ENCODE measurements at regions not wholly inside any gene's neighbourhood (a gene's known extent, or its start where the extent isn't known, plus 50 kb on each side); places are given as distances from the start of the nearest gene placed in this dataset.

- DNase-seq: no peak
Observed at GRCh38 chr11:111194860-111195568, 50.5 kb upstream of the POU2AF2 start.

- DNase-seq: no peak
Observed at GRCh38 chr11:111193924-111194490, 51.5 kb upstream of the POU2AF2 start.

GRCh38 chr11:111189466-111189865 lies 56.1 kb upstream of the POU2AF2 start:
- no peak for DNase-seq

- no peak for DNase-seq
Observed at GRCh38 chr11:111186308-111186915, 59.1 kb upstream of the POU2AF2 start.

- no peak for DNase-seq
Observed at GRCh38 chr11:111185266-111185665, 60.3 kb upstream of the POU2AF2 start.

DNA sequence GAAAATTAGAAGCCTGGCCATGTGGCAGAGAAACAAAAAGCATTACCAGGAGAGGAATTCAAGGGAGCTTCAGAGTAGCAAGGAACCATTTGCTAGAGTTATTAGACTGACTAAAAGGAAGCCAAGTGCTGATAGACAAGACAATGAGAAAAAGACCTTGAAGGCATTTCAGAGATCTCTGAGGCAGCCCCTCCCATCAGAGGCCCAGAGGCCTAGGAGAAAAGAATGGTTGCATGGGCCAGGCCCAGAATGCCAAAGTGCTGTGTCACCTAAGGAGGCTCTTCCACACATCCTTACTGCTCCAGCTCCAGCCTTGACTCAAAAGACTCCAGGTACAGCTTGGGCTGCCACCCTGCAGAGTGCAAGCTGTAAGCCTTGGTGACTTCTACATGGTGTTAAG lies 61.8 kb upstream of the POU2AF2 start:
- no peak for DNase-seq

- no peak for DNase-seq
Observed at GRCh38 chr11:111179184-111179910, 66.2 kb upstream of the POU2AF2 start.

GRCh38 chr11:111177037-111177871 lies 68.3 kb upstream of the POU2AF2 start:
- no peak for DNase-seq

DNA sequence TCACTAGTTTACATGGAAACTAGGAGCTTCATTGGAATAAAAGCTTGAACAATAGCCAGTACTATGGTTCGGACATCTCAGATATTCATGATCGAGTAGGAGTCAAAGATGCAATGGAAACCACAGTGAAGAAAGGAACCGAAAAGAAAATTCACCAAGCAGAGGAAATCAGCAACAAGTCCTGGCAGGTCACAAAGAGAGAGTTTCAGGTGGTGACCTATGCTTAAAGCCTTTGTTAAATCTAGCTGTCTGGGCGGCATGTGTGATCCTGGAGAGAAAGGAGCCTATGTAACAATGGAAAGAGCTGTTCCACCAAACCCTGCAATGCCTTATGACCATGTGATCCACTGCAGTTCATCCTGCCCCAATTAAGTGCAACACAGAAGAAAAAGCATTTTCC lies 68.9 kb upstream of the POU2AF2 start:
- DNase-seq: no peak

DNA sequence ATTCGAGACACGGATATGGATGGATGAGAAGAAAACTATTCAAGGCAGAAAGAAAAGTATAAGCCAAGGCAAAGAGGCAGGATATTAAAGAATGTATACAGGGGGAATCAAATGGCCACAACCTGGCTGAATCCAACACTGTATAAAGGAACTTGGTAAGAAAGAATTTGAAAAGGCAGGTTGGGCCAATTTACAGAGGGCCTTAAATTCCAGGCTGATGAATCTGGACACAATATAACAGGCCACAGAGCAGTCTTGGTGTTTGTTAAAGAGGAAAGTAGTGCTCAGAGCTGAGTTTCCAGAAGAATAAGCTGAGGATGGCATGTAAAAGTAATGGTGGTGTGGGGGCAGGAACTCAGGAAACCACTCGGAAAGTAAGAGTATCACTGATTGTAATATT lies 72.3 kb upstream of the POU2AF2 start:
- DNase-seq: no peak

DNA sequence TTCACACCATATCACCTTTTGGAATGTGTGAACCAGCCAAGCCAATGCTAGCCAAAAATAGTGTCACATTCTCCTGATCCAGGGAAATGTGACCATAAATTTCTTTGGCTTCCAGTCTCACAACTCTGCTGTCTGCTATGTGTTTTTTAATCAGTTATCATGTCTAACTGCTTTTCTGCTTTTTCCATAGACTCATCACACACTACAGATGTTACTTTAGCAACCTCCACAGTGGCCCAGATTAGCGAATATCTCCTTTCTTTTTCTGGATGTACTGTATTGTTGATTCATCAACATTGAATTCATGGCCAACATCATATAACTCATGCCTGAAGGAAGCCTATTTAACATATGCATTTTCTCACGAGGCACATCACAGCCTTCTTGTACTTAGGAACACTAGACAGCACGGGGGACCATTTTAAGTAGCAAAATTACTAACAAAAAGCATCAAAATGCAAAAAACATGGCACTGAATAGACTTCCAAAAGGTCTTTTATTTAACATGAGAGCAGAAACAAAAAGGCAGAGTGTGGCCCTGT lies 73.1 kb upstream of the POU2AF2 start:
- no peak for DNase-seq

DNA sequence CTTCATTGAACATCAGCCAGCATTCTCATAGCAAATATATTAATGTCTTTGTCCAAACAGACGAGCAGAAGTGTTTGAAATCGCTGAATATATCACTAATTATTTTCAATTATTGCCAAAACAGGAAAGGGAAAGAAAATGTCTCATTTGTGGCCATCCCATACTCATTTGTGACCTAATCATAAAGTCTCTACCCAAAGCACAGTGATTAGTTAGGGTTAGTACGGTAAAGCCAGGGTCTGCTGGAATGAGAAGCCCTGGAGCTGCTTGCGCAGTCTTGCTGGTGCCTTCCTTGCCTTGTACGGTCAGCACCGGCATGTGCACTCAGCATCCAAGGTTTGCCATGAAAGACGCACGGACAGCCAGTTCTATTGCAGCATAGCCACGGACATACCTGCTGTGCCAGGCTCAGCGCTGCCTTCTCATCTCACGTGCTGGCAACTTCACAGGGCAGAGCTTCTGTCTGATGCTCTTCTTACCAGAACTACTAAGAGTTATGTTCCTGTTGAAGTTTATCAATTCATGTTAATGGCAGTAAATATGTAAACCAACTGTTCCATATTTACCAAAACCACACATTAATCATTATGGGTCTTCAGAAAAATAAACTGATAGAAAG lies 74.7 kb upstream of the POU2AF2 start:
- DNase-seq: no peak

GRCh38 chr11:111169367-111169766 lies 76.2 kb upstream of the POU2AF2 start:
- DNase-seq: no peak

- DNase-seq: no peak
Observed at GRCh38 chr11:111168871-111169270, 76.7 kb upstream of the POU2AF2 start.

DNA sequence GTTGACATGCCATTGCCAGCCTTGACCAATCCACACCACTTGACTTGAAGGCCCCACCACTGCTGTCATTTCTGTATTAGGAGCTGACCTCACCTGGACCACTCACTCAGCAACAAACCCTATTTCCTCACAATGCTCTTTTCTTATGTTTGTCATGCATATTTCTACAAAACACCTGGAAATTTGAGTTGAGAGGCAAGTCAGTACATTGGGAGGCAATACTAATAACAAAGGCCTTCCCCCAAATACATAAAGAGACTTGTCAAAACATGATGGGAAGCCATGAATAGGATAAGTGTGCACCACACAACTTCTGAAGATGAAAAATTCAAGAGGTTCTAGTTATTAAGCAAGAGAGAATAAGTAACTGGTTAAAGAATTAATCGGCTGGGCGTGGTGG lies 77.9 kb upstream of the POU2AF2 start:
- no peak for DNase-seq

- no peak for DNase-seq
Observed at GRCh38 chr11:111166598-111166997, 78.9 kb upstream of the POU2AF2 start.

DNA sequence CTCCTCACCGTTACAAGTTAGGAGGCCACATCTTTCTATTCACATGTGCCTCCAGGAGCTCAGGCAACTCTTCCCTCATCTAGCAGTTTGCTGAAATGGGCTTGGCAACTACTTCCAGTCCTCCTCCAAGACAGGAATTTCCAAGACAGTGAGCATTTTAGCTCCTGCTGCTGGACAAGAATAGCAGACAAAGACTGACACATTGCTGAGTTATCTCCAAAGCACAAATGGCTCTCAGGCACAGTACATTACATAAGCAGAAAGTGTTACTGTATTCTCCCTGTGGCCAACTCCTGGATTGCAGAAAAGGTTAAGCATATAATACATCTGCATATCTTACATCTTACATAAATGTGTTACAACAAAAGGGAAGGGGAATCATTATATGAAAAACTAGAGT lies 83.2 kb upstream of the POU2AF2 start:
- DNase-seq: no peak

DNA sequence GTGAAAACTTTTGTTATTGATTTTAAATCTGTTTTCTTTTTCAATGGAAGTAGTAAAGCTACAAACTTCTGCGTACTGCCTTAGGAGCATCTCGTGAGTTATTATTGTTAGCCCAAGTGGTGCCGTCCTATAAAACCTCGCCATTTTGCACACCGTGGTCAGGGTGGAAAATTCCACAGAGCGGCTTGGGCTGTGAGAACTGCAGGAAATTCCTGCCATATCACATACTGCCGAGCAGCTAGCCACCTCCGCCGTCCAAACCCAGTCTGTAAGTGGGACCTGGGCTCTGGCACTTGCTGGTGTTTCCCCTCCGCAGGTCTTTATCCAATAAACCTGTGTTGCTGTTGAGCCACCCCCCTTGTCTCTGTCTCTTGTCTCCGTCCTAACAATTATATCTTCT lies 88.0 kb upstream of the POU2AF2 start:
- DNase-seq: no peak

GRCh38 chr11:111155021-111155420 lies 90.5 kb upstream of the POU2AF2 start:
- no peak for DNase-seq

- no peak for DNase-seq
Observed at GRCh38 chr11:111153194-111153593, 92.3 kb upstream of the POU2AF2 start.

- no peak for DNase-seq
Observed at GRCh38 chr11:111148953-111149352, 96.6 kb upstream of the POU2AF2 start.

GRCh38 chr11:111148121-111148520 lies 97.4 kb upstream of the POU2AF2 start:
- no peak for DNase-seq
